K562 (cell line): ENCODE measurements at regions not wholly inside any gene's neighbourhood (a gene's known extent, or its start where the extent isn't known, plus 50 kb on each side); places are given as distances from the start of the nearest gene placed in this dataset.

ENCODE experiments used
- ATAC-seq: fragments of 200-7000 bp; cut with Tn5 transposase; 3 replicates; pipeline ENCODE4 v1.9.1; 2020; ENCODE audit warnings: moderate library complexity
- BruUV-seq: library from RNA; stranded (reverse); fragments of 400-500 nt; replicated peaks from 2 replicates; lab custom pipeline; 2021; lab: Mats Ljungman, UMichigan
- CTCF ChIA-PET: fragments of 300-600 bp; formaldehyde crosslinking; extraction: SDS; loops from one replicate; lab custom pipeline; 2021; ENCODE audit warnings: low intra/inter-chr PET ratio; lab: Yijun Ruan, JAX
- POLR2A ChIA-PET: fragments of 300-600, 350-650 bp; sonication (Branson Sonifier 250); formaldehyde crosslinking; extraction: SDS; loops from one replicate; lab custom pipeline; 2021; ENCODE audit warnings: antibody characterized with exemption, inconsistent platforms; lab: Yijun Ruan, JAX
- DNase-seq, 4 experiments: peaks; one replicate each; pipeline versions ENCODE4 v3.0.0 to v3.0.0-alpha.2; 2011 to 2018; ENCODE audit warnings: low spot score in 3 of 4, mixed read lengths in 3 of 4; ENCODE audit errors: extremely low read depth in 1 of 4
- FAIRE-seq: peaks from 2 replicates; lab custom pipeline; 2011; peaks lifted over from hg19 to GRCh38; lab: Jason Lieb, UNC
- H2AFZ ChIP-seq: 2 replicates; pipeline ENCODE4 v1.6.0; 2011; ENCODE audit warnings: low read depth, low read length, control low read depth, inconsistent platforms
- H3K27ac ChIP-seq: fragments of 200-600 bp; 3 replicates; pipeline ENCODE4 v1.8.0; 2011; ENCODE audit warnings: low read depth, mild to moderate bottlenecking, control low read depth, inconsistent platforms, low read length, moderate library complexity, mixed read lengths; ENCODE audit errors: extremely low read depth
- H3K27me3 ChIP-seq, 2 experiments: fragments of 300-600 bp in 1 of 2; 2 replicates in 1 of 2; 3 replicates in 1 of 2; pipeline versions ENCODE4 v1.6.0 to v1.8.0; 2011; ENCODE audit warnings: inconsistent platforms in 2 of 2, low read length in 2 of 2, mild to moderate bottlenecking in 1 of 2, mixed read lengths in 1 of 2, moderate library complexity in 1 of 2; ENCODE audit not compliant: control insufficient read depth in 2 of 2, insufficient read depth in 2 of 2
- H3K36me3 ChIP-seq: fragments of 300-600 bp; 3 replicates; pipeline ENCODE4 v1.8.0; 2011; ENCODE audit warnings: mild to moderate bottlenecking, low read length, inconsistent platforms; ENCODE audit not compliant: control insufficient read depth, insufficient read depth
- H3K4me1 ChIP-seq, 2 experiments: fragments of 200-600 bp in 1 of 2; replicated peaks in 1 of 2; 2 replicates in 1 of 2; 3 replicates in 1 of 2; pipeline versions ENCODE4 v1.5.1 to v1.8.0; 2011; ENCODE audit warnings: inconsistent platforms in 2 of 2, low read length in 2 of 2, mild to moderate bottlenecking in 1 of 2, mixed read lengths in 1 of 2, moderate library complexity in 1 of 2; ENCODE audit not compliant: control insufficient read depth in 2 of 2, insufficient read depth in 2 of 2
- H3K4me2 ChIP-seq: 2 replicates; pipeline ENCODE4 v1.6.1; 2011; ENCODE audit warnings: low read length, control low read depth, inconsistent platforms, mixed read lengths; ENCODE audit not compliant: insufficient read depth
- H3K4me3 ChIP-seq: fragments of 200-600 bp; sonication (generic), shearing (Covaris generic); 2 replicates; pipeline ENCODE4 v1.5.1; 2016; ENCODE audit warnings: control low read depth, inconsistent platforms
- H3K79me2 ChIP-seq: fragments of 200-600 bp; 3 replicates; pipeline ENCODE4 v1.8.0; 2011; ENCODE audit warnings: low read length, inconsistent platforms; ENCODE audit not compliant: control insufficient read depth, insufficient read depth
- H3K9ac ChIP-seq, 2 experiments: 2 replicates each; pipeline versions ENCODE4 v1.6.0 to v1.6.1; 2011; ENCODE audit warnings: low read depth in 2 of 2, low read length in 2 of 2, control low read depth in 1 of 2, inconsistent platforms in 1 of 2, mild to moderate bottlenecking in 1 of 2, mixed read lengths in 1 of 2; ENCODE audit not compliant: insufficient read depth in 1 of 2
- H3K9me1 ChIP-seq: one replicate; pipeline ENCODE4 v1.6.0; 2011; ENCODE audit warnings: inconsistent platforms, mild to moderate bottlenecking, low read length, moderate library complexity; ENCODE audit not compliant: control insufficient read depth, insufficient read depth
- H3K9me3 ChIP-seq: replicated peaks from 2 replicates; pipeline ENCODE4 v1.5.1; 2011; ENCODE audit warnings: low read depth, low read length, inconsistent platforms; ENCODE audit not compliant: control insufficient read depth, insufficient read depth
- H4K20me1 ChIP-seq: replicated peaks from 2 replicates; pipeline ENCODE4 v1.6.1; 2011; ENCODE audit warnings: low read length, inconsistent platforms, mixed read lengths; ENCODE audit not compliant: control insufficient read depth, insufficient read depth
- CHD2 ChIP-seq: IDR thresholded peaks from 2 replicates; pipeline ENCODE4 v1.6.1; 2011; ENCODE audit warnings: low read depth, low read length
- POLR3A ChIP-seq: IDR thresholded peaks from 2 replicates; pipeline ENCODE4 v1.6.1; 2011; ENCODE audit warnings: borderline replicate concordance, mild to moderate bottlenecking, moderate library complexity; ENCODE audit not compliant: insufficient read length, insufficient read depth; ENCODE audit errors: extremely low read depth
- ZEB2 ChIP-seq: fragments of 450-650 bp; IDR thresholded peaks from 2 replicates; pipeline ENCODE4 v1.6.1; 2016
- WGBS: fragments of 100-300 bp; shearing (Covaris generic); methylation state at CpG from one replicate; pipeline ENCODE4 v1.1.6; 2016; ENCODE audit warnings: low coverage, mixed read lengths; ENCODE audit not compliant: insufficient coverage; ENCODE audit errors: missing lambda C conversion rate; 5-methylcytosine and 5-hydroxymethylcytosine counted together
- in situ Hi-C: fragments of 300-500 bp; cut with MboI; formaldehyde crosslinking; loops from 4 replicates; pipeline ENCODE4 v1.15.0; 2018; ENCODE audit warnings: inconsistent platforms, mixed read lengths
- intact Hi-C: fragments of 100-400 bp; cut with micrococcal nuclease; formaldehyde crosslinking; loops from 2 replicates; pipeline ENCODE4 v1.14.2; 2022
- TF ChIP-seq, protein P1 (sequence below), 2 experiments: IDR thresholded peaks in 1 of 2; conservative IDR thresholded peaks in 1 of 2; 2 replicates each; pipeline ENCODE4 v1.6.1; 2016; ENCODE audit warnings: low read depth in 2 of 2, mild to moderate bottlenecking in 1 of 2, missing compliant biosample characterization in 1 of 2, missing genetic modification characterization in 1 of 2, moderate library complexity in 1 of 2
- TF ChIP-seq, protein P2 (sequence below), 3 experiments: IDR thresholded peaks in 2 of 3; conservative IDR thresholded peaks in 1 of 3; 2 replicates each; pipeline ENCODE4 v1.5.1; 2011 to 2012; ENCODE audit warnings: low read length in 3 of 3, mild to moderate bottlenecking in 3 of 3, control low read depth in 2 of 3, improper control_type of control experiment in 1 of 3, inconsistent platforms in 1 of 3, low read depth in 1 of 3, mixed read lengths in 1 of 3, moderate library complexity in 1 of 3; ENCODE audit not compliant: insufficient read depth in 2 of 3
- TF ChIP-seq, protein P3 (sequence below): sonication (generic); formaldehyde crosslinking; IDR thresholded peaks from 2 replicates; pipeline ENCODE4 v1.4.0; 2020; ENCODE audit warnings: mild to moderate bottlenecking, missing genetic modification reagents
- TF ChIP-seq, protein P4 (sequence below): sonication (generic); formaldehyde crosslinking; IDR thresholded peaks from 2 replicates; pipeline ENCODE4 v1.8.1; 2023; ENCODE audit warnings: mild to moderate bottlenecking, missing genetic modification reagents

DNA sequence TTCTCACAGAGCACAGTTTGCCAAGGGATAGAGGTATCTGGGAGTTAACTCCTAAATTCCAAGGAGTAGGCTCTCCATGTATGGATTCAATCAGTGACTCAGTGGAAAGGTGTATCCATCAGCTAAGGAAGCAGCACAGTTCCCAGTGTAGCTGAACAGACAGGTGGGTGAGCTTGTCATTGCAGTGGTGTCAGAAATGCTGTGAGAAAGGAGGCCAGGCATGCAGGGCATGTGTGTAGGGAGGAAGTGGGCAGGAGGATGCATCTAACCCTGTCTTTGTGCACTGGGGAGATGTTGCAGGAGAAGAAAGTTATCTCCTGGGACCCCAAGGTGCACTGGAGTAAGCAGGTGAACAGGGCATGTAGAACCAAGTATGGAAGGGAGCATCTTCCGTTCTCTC is 539.0 kb downstream of the VRK1 start:
- Histone ChIP-seq H3K9me3 (no peaks in the 10 kb centered on the region), H3K4me2 (no peak overlapping the region), H3K9ac (no peak overlapping the region), H3K36me3 (no peaks in the 10 kb centered on the region), H3K27me3 (no peaks in the 10 kb centered on the region), H3K4me1 (no peaks in the 10 kb centered on the region), H3K9me1 (no peaks in the 10 kb centered on the region), H3K27ac (no peak overlapping the region), H3K4me3 (no peak overlapping the region), H4K20me1 (no peaks in the 10 kb centered on the region), H3K79me2 (no peaks in the 10 kb centered on the region), H2AFZ (no peak overlapping the region)
- FAIRE-seq: no peak
- TF ChIP-seq POLR3A (no peak), CHD2 (no peak), ZEB2 (no peak)
- TF ChIP-seq, protein P1, sequence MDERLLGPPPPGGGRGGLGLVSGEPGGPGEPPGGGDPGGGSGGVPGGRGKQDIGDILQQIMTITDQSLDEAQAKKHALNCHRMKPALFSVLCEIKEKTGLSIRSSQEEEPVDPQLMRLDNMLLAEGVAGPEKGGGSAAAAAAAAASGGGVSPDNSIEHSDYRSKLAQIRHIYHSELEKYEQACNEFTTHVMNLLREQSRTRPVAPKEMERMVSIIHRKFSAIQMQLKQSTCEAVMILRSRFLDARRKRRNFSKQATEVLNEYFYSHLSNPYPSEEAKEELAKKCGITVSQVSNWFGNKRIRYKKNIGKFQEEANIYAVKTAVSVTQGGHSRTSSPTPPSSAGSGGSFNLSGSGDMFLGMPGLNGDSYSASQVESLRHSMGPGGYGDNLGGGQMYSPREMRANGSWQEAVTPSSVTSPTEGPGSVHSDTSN (CRISPR knock-in tag; IDR thresholded peaks at IDR 0.05; ENCODE audit: low read depth): no peak
- TF ChIP-seq, protein P1 (tag; conservative IDR thresholded peaks at IDR 0.05; ENCODE audit: low read depth): no peak
- TF ChIP-seq, protein P2, sequence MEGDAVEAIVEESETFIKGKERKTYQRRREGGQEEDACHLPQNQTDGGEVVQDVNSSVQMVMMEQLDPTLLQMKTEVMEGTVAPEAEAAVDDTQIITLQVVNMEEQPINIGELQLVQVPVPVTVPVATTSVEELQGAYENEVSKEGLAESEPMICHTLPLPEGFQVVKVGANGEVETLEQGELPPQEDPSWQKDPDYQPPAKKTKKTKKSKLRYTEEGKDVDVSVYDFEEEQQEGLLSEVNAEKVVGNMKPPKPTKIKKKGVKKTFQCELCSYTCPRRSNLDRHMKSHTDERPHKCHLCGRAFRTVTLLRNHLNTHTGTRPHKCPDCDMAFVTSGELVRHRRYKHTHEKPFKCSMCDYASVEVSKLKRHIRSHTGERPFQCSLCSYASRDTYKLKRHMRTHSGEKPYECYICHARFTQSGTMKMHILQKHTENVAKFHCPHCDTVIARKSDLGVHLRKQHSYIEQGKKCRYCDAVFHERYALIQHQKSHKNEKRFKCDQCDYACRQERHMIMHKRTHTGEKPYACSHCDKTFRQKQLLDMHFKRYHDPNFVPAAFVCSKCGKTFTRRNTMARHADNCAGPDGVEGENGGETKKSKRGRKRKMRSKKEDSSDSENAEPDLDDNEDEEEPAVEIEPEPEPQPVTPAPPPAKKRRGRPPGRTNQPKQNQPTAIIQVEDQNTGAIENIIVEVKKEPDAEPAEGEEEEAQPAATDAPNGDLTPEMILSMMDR (IDR thresholded peaks at IDR 0.05 in 2 of 3, conservative IDR thresholded peaks at IDR 0.05 in 1 of 3; ENCODE audit: insufficient read depth in 2 of 3, low read depth in 1 of 3, low read length in 3 of 3): no peak
- TF ChIP-seq, protein P3, sequence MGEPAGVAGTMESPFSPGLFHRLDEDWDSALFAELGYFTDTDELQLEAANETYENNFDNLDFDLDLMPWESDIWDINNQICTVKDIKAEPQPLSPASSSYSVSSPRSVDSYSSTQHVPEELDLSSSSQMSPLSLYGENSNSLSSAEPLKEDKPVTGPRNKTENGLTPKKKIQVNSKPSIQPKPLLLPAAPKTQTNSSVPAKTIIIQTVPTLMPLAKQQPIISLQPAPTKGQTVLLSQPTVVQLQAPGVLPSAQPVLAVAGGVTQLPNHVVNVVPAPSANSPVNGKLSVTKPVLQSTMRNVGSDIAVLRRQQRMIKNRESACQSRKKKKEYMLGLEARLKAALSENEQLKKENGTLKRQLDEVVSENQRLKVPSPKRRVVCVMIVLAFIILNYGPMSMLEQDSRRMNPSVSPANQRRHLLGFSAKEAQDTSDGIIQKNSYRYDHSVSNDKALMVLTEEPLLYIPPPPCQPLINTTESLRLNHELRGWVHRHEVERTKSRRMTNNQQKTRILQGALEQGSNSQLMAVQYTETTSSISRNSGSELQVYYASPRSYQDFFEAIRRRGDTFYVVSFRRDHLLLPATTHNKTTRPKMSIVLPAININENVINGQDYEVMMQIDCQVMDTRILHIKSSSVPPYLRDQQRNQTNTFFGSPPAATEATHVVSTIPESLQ (CRISPR knock-in tag): no peak
- TF ChIP-seq, protein P4, sequence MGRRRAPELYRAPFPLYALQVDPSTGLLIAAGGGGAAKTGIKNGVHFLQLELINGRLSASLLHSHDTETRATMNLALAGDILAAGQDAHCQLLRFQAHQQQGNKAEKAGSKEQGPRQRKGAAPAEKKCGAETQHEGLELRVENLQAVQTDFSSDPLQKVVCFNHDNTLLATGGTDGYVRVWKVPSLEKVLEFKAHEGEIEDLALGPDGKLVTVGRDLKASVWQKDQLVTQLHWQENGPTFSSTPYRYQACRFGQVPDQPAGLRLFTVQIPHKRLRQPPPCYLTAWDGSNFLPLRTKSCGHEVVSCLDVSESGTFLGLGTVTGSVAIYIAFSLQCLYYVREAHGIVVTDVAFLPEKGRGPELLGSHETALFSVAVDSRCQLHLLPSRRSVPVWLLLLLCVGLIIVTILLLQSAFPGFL (CRISPR knock-in tag): no peak
- DNase-seq: no peak
- ChIA-PET CTCF (no interaction called here), POLR2A (no interaction called here)
- 11% methylated on average over 1 of the region's 1 CpG for WGBS
- no TSS peak for BruUV-seq
- no peak for ATAC-seq
- in situ Hi-C loops: no loop called here
- intact Hi-C loops: no loop called here
